Common myeloid progenitor, CD34-positive (primary cell): ENCODE measurements at regions not wholly inside any gene's neighbourhood (a gene's known extent, or its start where the extent isn't known, plus 50 kb on each side); places are given as distances from the start of the nearest gene placed in this dataset.

Experiments
- CTCF ChIA-PET: fragments of 350-600 bp; sonication (Branson Sonifier 250); formaldehyde crosslinking; loops from one replicate; lab custom pipeline; 2021; ENCODE audit warnings: antibody characterized with exemption; lab: Charles Lee
- POLR2A ChIA-PET: fragments of 350-600 bp; sonication (Branson Sonifier 250); formaldehyde crosslinking; loops from one replicate; lab custom pipeline; 2021; ENCODE audit warnings: antibody characterized with exemption; lab: Charles Lee
- DNase-seq, 3 donors: peaks; one replicate each; pipeline versions ENCODE4 v3.0.0 to v3.0.0-alpha.2; 2013
- H3K27ac ChIP-seq, 2 experiments: 1 replicate in 1 of 2; 2 replicates in 1 of 2; pipeline ENCODE4 v1.7.0; 2013; ENCODE audit warnings: inconsistent platforms in 2 of 2, low read length in 2 of 2, mild to moderate bottlenecking in 2 of 2, low read depth in 1 of 2, moderate library complexity in 1 of 2; ENCODE audit not compliant: severe bottlenecking in 2 of 2, insufficient read depth in 1 of 2, poor library complexity in 1 of 2
- H3K27me3 ChIP-seq, 5 experiments: replicated peaks in 2 of 5; 1 replicate in 3 of 5; 2 replicates in 2 of 5; pipeline versions ENCODE4 v1.6.1 to v1.7.0; 2013; ENCODE audit warnings: low read length in 4 of 5, mild to moderate bottlenecking in 2 of 5, moderate library complexity in 2 of 5, inconsistent platforms in 1 of 5; ENCODE audit not compliant: insufficient read depth in 5 of 5, control insufficient read depth in 4 of 5
- H3K36me3 ChIP-seq, 4 experiments: 1 replicate in 2 of 4; 2 replicates in 2 of 4; pipeline versions ENCODE4 v1.6.1 to v1.7.0; 2013; ENCODE audit warnings: low read length in 3 of 4, control low read depth in 1 of 4, mild to moderate bottlenecking in 1 of 4; ENCODE audit not compliant: control insufficient read depth in 4 of 4, insufficient read depth in 4 of 4
- H3K4me1 ChIP-seq, 4 experiments: 1 replicate in 3 of 4; 2 replicates in 1 of 4; pipeline versions ENCODE4 v1.6.1 to v1.7.1; 2013; ENCODE audit warnings: low read length in 3 of 4, mild to moderate bottlenecking in 3 of 4, control low read depth in 1 of 4, inconsistent platforms in 1 of 4, moderate library complexity in 1 of 4; ENCODE audit not compliant: control insufficient read depth in 4 of 4, insufficient read depth in 4 of 4; ENCODE audit errors: control extremely low read depth in 1 of 4
- H3K4me3 ChIP-seq, 7 experiments: 1 replicate in 4 of 7; 2 replicates in 3 of 7; pipeline versions ENCODE4 v1.5.1 to v1.7.0; 2013; ENCODE audit warnings: mild to moderate bottlenecking in 7 of 7, low read length in 6 of 7, moderate library complexity in 6 of 7, inconsistent platforms in 2 of 7, low read depth in 2 of 7, control low read depth in 1 of 7; ENCODE audit not compliant: insufficient read depth in 4 of 7, control insufficient read depth in 1 of 7; ENCODE audit errors: extremely low read depth in 1 of 7
- H3K9me3 ChIP-seq, 5 experiments: 1 replicate in 4 of 5; 2 replicates in 1 of 5; pipeline versions ENCODE4 v1.6.1 to v1.7.1; 2013; ENCODE audit warnings: low read length in 4 of 5, mild to moderate bottlenecking in 2 of 5, inconsistent platforms in 1 of 5, low read depth in 1 of 5, moderate library complexity in 1 of 5; ENCODE audit not compliant: control insufficient read depth in 4 of 5, insufficient read depth in 2 of 5; ENCODE audit errors: control extremely low read depth in 1 of 5
- WGBS: methylation state at CpG from one replicate; pipeline ENCODE4 v1.1.5; 2013; ENCODE audit not compliant: insufficient coverage; 5-methylcytosine and 5-hydroxymethylcytosine counted together

DNA sequence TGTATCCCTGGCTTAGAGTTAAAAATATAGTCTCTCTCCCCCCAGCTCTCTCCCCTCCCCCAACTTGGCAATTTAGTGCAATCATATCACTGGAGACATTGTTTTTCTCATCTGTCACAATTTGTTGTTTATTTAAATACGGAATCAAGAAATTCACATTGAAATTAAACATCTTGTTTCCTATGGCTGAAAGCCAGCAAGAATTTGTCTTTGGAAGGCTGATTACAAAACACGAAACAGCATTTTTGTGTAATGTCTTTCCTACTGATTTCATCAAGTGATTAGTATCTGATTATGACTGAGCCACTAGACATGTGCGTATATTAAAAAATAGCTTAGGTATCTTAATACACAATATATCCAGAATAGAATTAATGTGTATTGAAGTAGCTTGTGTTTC lies 119.7 kb downstream of the LYPLAL1 start:
- ChIA-PET POLR2A (no interaction called here), CTCF (no interaction called here)
- DNase-seq, result no peak
- peaks cover 0 to 2% (median 0%) of the 10 kb centered on the region in 5 experiments for H3K27me3 ChIP-seq
- no peak overlapping the region for H3K4me3 ChIP-seq
- H3K36me3 ChIP-seq, result no peaks in the 10 kb centered on the region
- no peaks in the 10 kb centered on the region for H3K9me3 ChIP-seq
- no peaks in the 10 kb centered on the region for H3K4me1 ChIP-seq
- H3K27ac ChIP-seq, result no peak overlapping the region
- WGBS, result 100% methylated on average over 1 of the region's 3 CpGs

DNA sequence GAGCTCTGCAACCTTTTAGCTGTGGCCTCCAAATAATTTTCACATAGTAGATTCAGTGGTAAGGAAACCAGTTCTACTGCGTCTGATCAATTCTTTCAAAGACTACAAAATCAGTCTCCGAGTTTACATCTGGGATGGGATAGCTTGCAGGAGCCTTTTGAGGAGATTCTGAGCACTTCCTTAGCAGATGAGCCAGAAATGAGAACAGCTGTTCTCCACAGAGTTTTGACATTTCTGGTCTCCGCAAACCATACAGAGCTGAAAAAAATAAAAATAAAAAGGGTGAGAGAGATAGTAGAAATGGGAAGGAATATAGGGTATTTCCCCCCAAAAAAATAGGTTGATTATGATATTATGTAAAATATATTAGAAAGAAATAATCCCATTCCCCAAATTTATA lies 119.3 kb downstream of the LYPLAL1 start:
- Histone ChIP-seq H3K27me3 (peaks cover 0 to 2% (median 0%) of the 10 kb centered on the region in 5 experiments), H3K9me3 (no peaks in the 10 kb centered on the region), H3K4me3 (no peak overlapping the region), H3K4me1 (no peaks in the 10 kb centered on the region), H3K27ac (no peak overlapping the region), H3K36me3 (no peaks in the 10 kb centered on the region)
- 100% methylated on average over 1 of the region's 3 CpGs for WGBS
- no peak for DNase-seq
- POLR2A ChIA-PET, result no interaction called here
- CTCF ChIA-PET, result no interaction called here

DNA sequence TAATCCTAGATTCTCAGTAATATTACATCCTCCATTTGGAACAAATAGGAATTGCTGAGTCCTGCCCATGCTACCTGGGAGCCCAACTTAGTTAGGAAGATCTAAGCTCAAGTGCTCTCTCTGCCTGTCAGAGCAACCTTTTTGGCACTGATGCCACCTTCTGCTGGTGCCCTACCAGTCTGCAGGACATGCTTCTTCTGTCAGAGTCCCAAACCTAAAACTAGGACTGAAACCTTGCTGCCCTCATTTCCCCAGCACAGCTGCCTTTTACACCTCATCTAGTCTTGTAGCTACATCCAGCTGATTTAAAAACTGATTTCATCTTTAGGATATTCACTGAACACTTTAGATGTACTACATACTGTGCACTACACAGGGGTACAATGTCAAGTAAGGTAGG lies 118.7 kb downstream of the LYPLAL1 start:
- Histone ChIP-seq H3K4me1 (no peaks in the 10 kb centered on the region), H3K4me3 (no peak overlapping the region), H3K27me3 (peaks cover 0 to 2% (median 0%) of the 10 kb centered on the region in 5 experiments), H3K36me3 (no peaks in the 10 kb centered on the region), H3K27ac (no peak overlapping the region), H3K9me3 (no peaks in the 10 kb centered on the region)
- ChIA-PET POLR2A (no interaction called here), CTCF (no interaction called here)
- DNase-seq, result no peak

DNA sequence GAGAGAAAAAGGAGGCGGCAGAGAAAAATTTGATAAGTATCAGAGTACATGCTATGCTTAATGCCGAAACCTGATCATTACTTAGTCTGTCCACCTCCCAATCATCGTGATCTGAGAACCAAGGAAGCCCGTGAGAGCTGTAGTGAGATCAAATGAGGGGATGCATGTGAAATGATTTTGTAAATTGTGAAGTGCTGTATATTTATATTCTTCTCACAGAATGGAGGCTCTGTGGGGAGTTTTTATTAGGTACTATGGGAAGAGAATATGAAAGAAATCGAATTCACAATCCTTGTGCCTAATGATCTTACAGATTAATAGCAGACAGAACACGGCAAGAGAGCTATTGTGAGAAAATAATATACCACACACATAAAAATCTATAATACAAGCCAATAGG lies 115.5 kb downstream of the LYPLAL1 start:
- no peaks in the 10 kb centered on the region for H3K36me3 ChIP-seq
- CTCF ChIA-PET, result no interaction called here
- H3K9me3 ChIP-seq, result no peaks in the 10 kb centered on the region
- POLR2A ChIA-PET, result interaction anchor here (0.6 kb wide), 1 partner anchor 60 kb away, joined by 3 read pairs; no protein-coding TSS in a partner anchor
- no peak for DNase-seq
- no peak overlapping the region for H3K4me3 ChIP-seq
- H3K27ac ChIP-seq, result no peak overlapping the region
- no peaks in the 10 kb centered on the region for H3K4me1 ChIP-seq
- 82% methylated on average over 2 of the region's 6 CpGs for WGBS
- peaks cover 0 to 2% (median 0%) of the 10 kb centered on the region in 5 experiments for H3K27me3 ChIP-seq

DNA sequence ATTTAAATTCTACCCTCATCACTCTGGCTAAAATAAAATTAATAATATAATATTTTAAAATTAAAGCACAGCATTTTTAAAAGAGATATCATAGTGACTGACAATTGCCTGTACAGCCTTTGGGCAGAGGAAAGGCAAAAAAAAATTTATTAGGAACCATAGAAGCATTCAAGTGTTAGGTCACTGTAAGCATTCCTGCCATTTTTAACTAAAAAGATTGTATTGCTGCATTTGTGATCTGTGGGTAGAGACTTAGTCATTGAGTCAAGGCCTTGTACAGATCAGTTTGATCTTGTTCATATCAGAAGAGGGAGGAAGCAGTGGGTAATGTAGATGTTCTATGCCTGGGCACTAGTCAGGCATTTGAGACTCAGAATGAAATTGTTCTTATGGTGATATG lies 109.9 kb downstream of the LYPLAL1 start:
- POLR2A ChIA-PET, result no interaction called here
- DNase-seq, result no peak
- CTCF ChIA-PET, result no interaction called here
- H3K36me3 ChIP-seq, result no peaks in the 10 kb centered on the region
- no peaks in the 10 kb centered on the region for H3K9me3 ChIP-seq
- no peak overlapping the region for H3K27ac ChIP-seq
- H3K27me3 ChIP-seq, result no peaks in the 10 kb centered on the region
- H3K4me1 ChIP-seq, result no peaks in the 10 kb centered on the region
- H3K4me3 ChIP-seq, result no peak overlapping the region

DNA sequence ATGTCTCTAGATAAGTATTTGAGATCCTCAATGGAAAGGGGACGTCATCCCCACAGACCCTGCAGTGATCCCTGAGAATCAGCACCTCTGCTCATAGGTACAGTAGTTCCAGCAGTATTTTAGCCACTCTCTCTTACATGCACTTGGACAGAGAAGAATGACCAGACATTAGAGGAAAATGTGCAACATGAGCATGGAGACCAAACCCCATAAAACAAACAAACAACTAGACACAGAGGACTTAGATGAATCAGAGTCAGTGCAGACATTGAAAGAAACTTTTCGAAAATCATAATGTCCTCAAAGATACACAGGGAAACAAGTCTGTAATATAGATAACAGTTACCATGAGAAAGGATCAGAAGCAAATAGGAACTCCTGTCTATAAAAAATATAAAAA lies 108.2 kb downstream of the LYPLAL1 start:
- H3K4me3 ChIP-seq, result no peak overlapping the region
- CTCF ChIA-PET, result no interaction called here
- H3K4me1 ChIP-seq, result no peaks in the 10 kb centered on the region
- H3K36me3 ChIP-seq, result no peaks in the 10 kb centered on the region
- POLR2A ChIA-PET, result no interaction called here
- DNase-seq, result no peak
- 100% methylated on average over 1 of the region's 2 CpGs for WGBS
- H3K27me3 ChIP-seq, result no peaks in the 10 kb centered on the region
- no peaks in the 10 kb centered on the region for H3K9me3 ChIP-seq
- no peak overlapping the region for H3K27ac ChIP-seq

DNA sequence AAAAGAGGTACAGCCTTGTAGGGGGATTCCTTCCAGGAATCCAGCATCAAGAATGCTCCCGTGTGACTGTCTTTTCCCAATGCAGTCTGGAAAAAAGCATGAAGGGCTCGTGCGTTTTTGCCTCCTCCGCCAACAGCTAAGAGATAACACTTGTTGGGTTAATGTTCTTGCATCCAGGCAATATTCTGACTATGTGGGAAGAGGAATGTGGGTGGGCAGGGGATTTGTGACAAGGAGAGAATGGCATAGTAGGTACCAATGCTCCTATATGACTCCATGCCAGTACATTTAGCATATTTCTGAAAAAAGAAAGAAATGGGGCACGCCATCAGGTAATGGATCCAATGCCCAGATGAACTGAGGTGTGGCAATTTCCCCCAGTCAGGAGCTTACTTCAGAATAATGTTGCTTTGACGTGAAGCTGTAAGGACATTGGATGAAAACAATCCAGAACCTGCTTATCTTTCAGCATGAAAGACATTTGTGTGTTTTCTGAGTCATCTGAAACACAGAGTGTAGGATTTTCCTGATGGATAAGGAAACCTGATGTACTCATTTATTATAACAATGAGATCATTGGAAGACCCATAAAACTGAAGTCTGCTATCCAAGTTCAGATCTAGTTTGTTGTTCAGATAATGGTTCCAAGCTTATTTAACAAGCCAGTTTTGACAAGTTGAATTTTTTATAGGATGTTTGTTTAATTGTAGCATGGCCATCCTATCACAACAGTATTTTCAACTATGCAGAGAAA lies 105.5 kb downstream of the LYPLAL1 start:
- POLR2A ChIA-PET, result no interaction called here
- DNase-seq, result no peak

More for the DNA sequence above, 105.5 kb downstream of the LYPLAL1 start:
- Histone ChIP-seq H3K27ac (no peak overlapping the region), H3K27me3 (no peaks in the 10 kb centered on the region), H3K4me3 (no peak overlapping the region), H3K9me3 (no peaks in the 10 kb centered on the region), H3K4me1 (no peaks in the 10 kb centered on the region), H3K36me3 (no peaks in the 10 kb centered on the region)
- CTCF ChIA-PET, result no interaction called here
- 100% methylated on average over 3 of the region's 6 CpGs for WGBS
